HepG2 (cell line): ENCODE measurements at regions not wholly inside any gene's neighbourhood (a gene's known extent, or its start where the extent isn't known, plus 50 kb on each side); places are given as distances from the start of the nearest gene placed in this dataset.

Experiments used
- FOSL2 ChIP-seq: sonication (generic); formaldehyde crosslinking; IDR thresholded peaks from 2 replicates; pipeline ENCODE4 v1.4.0; 2020; ENCODE audit warnings: missing genetic modification reagents
- FOXK1 ChIP-seq: sonication (generic); formaldehyde crosslinking; IDR thresholded peaks from 2 replicates; pipeline ENCODE4 v1.4.0; 2020; ENCODE audit warnings: low read depth, missing genetic modification reagents, borderline replicate concordance
- PHB2 ChIP-seq: fragments of 450-650 bp; IDR thresholded peaks from 2 replicates; pipeline ENCODE4 v1.6.1; 2018; ENCODE audit not compliant: partially characterized antibody
- RFX5 ChIP-seq: IDR thresholded peaks from 2 replicates; pipeline ENCODE4 v1.6.1; 2011; ENCODE audit warnings: low read depth, low read length, improper control_type of control experiment
- SAFB2 ChIP-seq: sonication (generic); formaldehyde crosslinking; IDR thresholded peaks from 2 replicates; pipeline ENCODE4 v1.5.1; 2020; ENCODE audit warnings: missing genetic modification reagents, low read depth, mild to moderate bottlenecking, borderline replicate concordance
- SAP130 ChIP-seq: IDR thresholded peaks from 2 replicates; pipeline ENCODE4 v1.6.1; 2016; ENCODE audit warnings: low read depth
- SRF ChIP-seq: IDR thresholded peaks from 2 replicates; pipeline ENCODE4 v1.6.1; 2011; ENCODE audit warnings: mild to moderate bottlenecking, low read depth, low read length, moderate library complexity
- ZBTB38 ChIP-seq: sonication (generic); formaldehyde crosslinking; IDR thresholded peaks from 2 replicates; pipeline ENCODE4 v1.5.1; 2020; ENCODE audit warnings: mild to moderate bottlenecking, missing genetic modification reagents
- ZNF10 ChIP-seq: sonication (generic); formaldehyde crosslinking; IDR thresholded peaks from 2 replicates; pipeline ENCODE4 v1.4.0; 2020; ENCODE audit warnings: mild to moderate bottlenecking, low read depth, missing genetic modification reagents, borderline replicate concordance
- ZNF136 ChIP-seq: sonication (generic); formaldehyde crosslinking; IDR thresholded peaks from 2 replicates; pipeline ENCODE4 v1.8.1; 2022; ENCODE audit warnings: low read depth, mild to moderate bottlenecking, moderate library complexity, missing genetic modification reagents
- ZNF326 ChIP-seq: sonication (generic); formaldehyde crosslinking; IDR thresholded peaks from 2 replicates; pipeline ENCODE4 v1.4.0; 2020; ENCODE audit warnings: missing genetic modification reagents, borderline replicate concordance
- ZNF883 ChIP-seq: sonication (generic); formaldehyde crosslinking; IDR thresholded peaks from 2 replicates; pipeline ENCODE4 v1.5.1; 2020; ENCODE audit warnings: mild to moderate bottlenecking, missing genetic modification reagents; ENCODE audit errors: not compliant biosample characterization
- TF ChIP-seq, protein P1 (sequence below): sonication (generic); formaldehyde crosslinking; IDR thresholded peaks from 2 replicates; pipeline ENCODE4 v1.4.0; 2020; ENCODE audit warnings: mild to moderate bottlenecking, missing genetic modification reagents
- TF ChIP-seq, protein P2 (sequence below): sonication (generic); formaldehyde crosslinking; IDR thresholded peaks from 2 replicates; pipeline ENCODE4 v1.5.1; 2020; ENCODE audit warnings: missing genetic modification reagents, mild to moderate bottlenecking, borderline replicate concordance
- TF ChIP-seq, protein P3 (sequence below): sonication (generic); formaldehyde crosslinking; IDR thresholded peaks from 2 replicates; pipeline ENCODE4 v1.5.1; 2020; ENCODE audit warnings: missing genetic modification reagents, mild to moderate bottlenecking, borderline replicate concordance
- TF ChIP-seq, protein P4 (sequence below): sonication (generic); formaldehyde crosslinking; IDR thresholded peaks from 2 replicates; pipeline ENCODE4 v1.5.1; 2020; ENCODE audit warnings: mild to moderate bottlenecking, missing genetic modification reagents, borderline replicate concordance
- TF ChIP-seq, protein P5 (sequence below): sonication (generic); formaldehyde crosslinking; IDR thresholded peaks from 2 replicates; pipeline ENCODE4 v1.8.1; 2023; ENCODE audit warnings: mild to moderate bottlenecking, missing genetic modification reagents

DNA sequence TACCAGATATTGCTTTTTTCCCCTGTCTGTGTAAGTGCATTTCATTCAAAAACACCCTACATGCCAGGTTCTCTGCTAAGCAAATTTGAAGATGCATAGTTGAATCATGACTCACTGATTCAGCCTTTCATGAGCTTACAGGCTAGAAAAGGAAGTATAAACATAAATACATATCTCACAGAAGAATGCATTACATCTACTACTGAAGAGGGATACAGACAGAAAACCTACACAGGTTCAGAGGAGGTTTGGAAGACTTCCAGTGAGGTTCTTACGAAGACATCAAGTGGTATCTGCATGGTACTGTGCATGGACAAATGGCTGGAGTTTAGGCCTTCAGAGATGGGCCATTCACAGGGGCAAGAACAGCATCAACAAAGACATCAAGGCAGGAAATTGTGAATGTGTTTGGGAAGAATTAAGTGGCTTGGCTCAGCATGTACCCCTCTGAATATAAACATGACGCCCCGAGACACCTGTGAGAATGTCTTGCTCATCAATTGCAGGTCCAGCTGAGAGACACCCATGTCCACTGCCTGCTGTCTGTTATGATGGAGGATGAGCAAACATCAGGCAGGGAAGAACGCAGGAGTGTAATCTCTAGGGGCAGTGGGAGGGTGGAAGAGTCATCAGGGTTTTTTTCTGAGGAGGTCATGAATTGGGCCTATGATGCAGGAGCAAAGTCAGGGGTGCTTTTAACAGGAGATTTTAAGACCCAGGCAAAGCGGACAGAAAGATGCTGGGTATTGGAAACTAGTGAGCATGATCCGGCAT lies 105.1 kb upstream of the GALNT15 start (continued):
- TF ChIP-seq, protein P1, sequence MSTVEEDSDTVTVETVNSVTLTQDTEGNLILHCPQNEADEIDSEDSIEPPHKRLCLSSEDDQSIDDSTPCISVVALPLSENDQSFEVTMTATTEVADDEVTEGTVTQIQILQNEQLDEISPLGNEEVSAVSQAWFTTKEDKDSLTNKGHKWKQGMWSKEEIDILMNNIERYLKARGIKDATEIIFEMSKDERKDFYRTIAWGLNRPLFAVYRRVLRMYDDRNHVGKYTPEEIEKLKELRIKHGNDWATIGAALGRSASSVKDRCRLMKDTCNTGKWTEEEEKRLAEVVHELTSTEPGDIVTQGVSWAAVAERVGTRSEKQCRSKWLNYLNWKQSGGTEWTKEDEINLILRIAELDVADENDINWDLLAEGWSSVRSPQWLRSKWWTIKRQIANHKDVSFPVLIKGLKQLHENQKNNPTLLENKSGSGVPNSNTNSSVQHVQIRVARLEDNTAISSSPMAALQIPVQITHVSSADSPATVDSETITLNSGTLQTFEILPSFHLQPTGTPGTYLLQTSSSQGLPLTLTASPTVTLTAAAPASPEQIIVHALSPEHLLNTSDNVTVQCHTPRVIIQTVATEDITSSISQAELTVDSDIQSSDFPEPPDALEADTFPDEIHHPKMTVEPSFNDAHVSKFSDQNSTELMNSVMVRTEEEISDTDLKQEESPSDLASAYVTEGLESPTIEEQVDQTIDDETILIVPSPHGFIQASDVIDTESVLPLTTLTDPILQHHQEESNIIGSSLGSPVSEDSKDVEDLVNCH = no peak
- TF ChIP-seq PHB2 = no peak
- TF ChIP-seq SAFB2 (CRISPR knock-in tag) = no peak
- peak; percentile 89 for TF ChIP-seq FOSL2 (CRISPR knock-in tag)
- TF ChIP-seq, protein P2, sequence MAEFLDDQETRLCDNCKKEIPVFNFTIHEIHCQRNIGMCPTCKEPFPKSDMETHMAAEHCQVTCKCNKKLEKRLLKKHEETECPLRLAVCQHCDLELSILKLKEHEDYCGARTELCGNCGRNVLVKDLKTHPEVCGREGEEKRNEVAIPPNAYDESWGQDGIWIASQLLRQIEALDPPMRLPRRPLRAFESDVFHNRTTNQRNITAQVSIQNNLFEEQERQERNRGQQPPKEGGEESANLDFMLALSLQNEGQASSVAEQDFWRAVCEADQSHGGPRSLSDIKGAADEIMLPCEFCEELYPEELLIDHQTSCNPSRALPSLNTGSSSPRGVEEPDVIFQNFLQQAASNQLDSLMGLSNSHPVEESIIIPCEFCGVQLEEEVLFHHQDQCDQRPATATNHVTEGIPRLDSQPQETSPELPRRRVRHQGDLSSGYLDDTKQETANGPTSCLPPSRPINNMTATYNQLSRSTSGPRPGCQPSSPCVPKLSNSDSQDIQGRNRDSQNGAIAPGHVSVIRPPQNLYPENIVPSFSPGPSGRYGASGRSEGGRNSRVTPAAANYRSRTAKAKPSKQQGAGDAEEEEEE (CRISPR knock-in tag) = no peak
- TF ChIP-seq, protein P3, sequence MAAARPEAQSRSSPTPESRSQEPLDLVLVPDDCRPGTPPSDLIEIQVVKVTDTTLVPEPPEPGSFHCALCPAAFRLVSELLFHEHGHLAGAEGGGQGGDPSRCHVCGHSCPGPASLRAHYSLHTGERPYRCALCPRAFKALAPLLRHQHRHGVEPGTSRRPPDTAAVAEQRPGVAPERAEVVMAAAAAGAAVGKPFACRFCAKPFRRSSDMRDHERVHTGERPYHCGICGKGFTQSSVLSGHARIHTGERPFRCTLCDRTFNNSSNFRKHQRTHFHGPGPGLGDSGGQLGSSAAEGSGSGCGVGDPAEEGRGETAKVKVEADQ (CRISPR knock-in tag) = no peak
- TF ChIP-seq, protein P4, sequence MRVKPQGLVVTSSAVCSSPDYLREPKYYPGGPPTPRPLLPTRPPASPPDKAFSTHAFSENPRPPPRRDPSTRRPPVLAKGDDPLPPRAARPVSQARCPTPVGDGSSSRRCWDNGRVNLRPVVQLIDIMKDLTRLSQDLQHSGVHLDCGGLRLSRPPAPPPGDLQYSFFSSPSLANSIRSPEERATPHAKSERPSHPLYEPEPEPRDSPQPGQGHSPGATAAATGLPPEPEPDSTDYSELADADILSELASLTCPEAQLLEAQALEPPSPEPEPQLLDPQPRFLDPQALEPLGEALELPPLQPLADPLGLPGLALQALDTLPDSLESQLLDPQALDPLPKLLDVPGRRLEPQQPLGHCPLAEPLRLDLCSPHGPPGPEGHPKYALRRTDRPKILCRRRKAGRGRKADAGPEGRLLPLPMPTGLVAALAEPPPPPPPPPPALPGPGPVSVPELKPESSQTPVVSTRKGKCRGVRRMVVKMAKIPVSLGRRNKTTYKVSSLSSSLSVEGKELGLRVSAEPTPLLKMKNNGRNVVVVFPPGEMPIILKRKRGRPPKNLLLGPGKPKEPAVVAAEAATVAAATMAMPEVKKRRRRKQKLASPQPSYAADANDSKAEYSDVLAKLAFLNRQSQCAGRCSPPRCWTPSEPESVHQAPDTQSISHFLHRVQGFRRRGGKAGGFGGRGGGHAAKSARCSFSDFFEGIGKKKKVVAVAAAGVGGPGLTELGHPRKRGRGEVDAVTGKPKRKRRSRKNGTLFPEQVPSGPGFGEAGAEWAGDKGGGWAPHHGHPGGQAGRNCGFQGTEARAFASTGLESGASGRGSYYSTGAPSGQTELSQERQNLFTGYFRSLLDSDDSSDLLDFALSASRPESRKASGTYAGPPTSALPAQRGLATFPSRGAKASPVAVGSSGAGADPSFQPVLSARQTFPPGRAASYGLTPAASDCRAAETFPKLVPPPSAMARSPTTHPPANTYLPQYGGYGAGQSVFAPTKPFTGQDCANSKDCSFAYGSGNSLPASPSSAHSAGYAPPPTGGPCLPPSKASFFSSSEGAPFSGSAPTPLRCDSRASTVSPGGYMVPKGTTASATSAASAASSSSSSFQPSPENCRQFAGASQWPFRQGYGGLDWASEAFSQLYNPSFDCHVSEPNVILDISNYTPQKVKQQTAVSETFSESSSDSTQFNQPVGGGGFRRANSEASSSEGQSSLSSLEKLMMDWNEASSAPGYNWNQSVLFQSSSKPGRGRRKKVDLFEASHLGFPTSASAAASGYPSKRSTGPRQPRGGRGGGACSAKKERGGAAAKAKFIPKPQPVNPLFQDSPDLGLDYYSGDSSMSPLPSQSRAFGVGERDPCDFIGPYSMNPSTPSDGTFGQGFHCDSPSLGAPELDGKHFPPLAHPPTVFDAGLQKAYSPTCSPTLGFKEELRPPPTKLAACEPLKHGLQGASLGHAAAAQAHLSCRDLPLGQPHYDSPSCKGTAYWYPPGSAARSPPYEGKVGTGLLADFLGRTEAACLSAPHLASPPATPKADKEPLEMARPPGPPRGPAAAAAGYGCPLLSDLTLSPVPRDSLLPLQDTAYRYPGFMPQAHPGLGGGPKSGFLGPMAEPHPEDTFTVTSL (CRISPR knock-in tag) = peak; percentile 73; the same call in 1 of the 2 replicates
- TF ChIP-seq FOXK1 (CRISPR knock-in tag) = no peak
- TF ChIP-seq ZNF326 = no peak
- TF ChIP-seq ZBTB38 (CRISPR knock-in tag) = no peak
- TF ChIP-seq RFX5 = no peak
- TF ChIP-seq ZNF136 = no peak
- TF ChIP-seq ZNF883 (CRISPR knock-in tag) = no peak
- TF ChIP-seq SAP130 (CRISPR knock-in tag) = peak; percentile 48
- TF ChIP-seq ZNF10 (CRISPR knock-in tag) = no peak
- TF ChIP-seq, protein P5, sequence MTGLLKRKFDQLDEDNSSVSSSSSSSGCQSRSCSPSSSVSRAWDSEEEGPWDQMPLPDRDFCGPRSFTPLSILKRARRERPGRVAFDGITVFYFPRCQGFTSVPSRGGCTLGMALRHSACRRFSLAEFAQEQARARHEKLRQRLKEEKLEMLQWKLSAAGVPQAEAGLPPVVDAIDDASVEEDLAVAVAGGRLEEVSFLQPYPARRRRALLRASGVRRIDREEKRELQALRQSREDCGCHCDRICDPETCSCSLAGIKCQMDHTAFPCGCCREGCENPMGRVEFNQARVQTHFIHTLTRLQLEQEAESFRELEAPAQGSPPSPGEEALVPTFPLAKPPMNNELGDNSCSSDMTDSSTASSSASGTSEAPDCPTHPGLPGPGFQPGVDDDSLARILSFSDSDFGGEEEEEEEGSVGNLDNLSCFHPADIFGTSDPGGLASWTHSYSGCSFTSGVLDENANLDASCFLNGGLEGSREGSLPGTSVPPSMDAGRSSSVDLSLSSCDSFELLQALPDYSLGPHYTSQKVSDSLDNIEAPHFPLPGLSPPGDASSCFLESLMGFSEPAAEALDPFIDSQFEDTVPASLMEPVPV (CRISPR knock-in tag) = no peak
- no peak for TF ChIP-seq SRF
